Muscle of back (tissue), 3 donors: ENCODE measurements at regions not wholly inside any gene's neighbourhood (a gene's known extent, or its start where the extent isn't known, plus 50 kb on each side); places are given as distances from the start of the nearest gene placed in this dataset.

Experiments used
- DNase-seq, 3 donors: peaks; one replicate each; pipeline versions ENCODE4 v3.0.0 to v3.0.0-alpha.2; 2013

DNA sequence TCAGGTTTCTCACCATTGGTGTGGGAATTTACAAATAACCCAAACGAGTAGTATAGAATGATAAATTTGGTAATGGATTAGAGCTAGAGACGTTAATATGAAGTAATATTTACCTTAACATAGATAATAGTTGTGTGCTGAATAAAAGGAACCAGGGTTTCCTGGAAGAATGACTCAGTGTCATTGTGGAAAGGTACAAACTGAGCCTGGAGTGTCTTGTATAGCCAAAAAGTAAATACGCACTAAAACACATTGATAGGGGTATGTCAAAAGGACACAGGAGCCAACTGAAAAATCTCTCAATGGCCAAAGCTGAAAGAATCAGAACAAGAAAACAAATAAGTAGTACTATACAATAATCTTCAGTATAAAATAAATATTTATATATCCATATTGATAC, 363.5 kb downstream of the SLCO4C1 start:
- no peak for DNase-seq

DNA sequence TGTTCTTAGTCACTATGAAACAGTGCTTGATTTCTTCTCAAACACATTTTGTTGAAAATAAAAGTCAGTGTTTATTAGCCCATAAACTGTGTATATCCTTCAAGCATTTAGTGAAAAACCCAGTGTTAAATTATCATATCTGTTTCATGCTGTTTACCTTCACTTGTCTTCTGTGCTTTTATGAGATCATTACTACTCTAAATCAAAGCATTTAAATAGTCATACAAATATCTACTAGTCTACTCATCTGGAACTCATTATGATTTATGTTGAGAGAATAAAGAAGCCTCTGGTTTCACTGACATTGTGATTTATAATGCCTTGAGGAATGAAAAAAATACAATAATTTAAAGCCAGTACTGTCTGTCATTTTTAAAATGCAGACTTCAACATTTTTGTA, 366.5 kb downstream of the SLCO4C1 start:
- no peak for DNase-seq

- no peak for DNase-seq
These were observed 378.9 kb downstream of the SLCO4C1 start for GRCh38 chr5:101917166-101917565.

GRCh38 chr5:101915554-101915953, 380.5 kb downstream of the SLCO4C1 start:
- DNase-seq, result no peak

- peak in 2 of 3 donors; percentile 5 to 44 for DNase-seq
These were observed 391.3 kb downstream of the SLCO4C1 start for GRCh38 chr5:101904736-101905135.

GRCh38 chr5:101897914-101898313, 398.2 kb downstream of the SLCO4C1 start:
- DNase-seq, result no peak

GRCh38 chr5:101894985-101895384, 401.1 kb downstream of the SLCO4C1 start:
- DNase-seq, result no peak

DNA sequence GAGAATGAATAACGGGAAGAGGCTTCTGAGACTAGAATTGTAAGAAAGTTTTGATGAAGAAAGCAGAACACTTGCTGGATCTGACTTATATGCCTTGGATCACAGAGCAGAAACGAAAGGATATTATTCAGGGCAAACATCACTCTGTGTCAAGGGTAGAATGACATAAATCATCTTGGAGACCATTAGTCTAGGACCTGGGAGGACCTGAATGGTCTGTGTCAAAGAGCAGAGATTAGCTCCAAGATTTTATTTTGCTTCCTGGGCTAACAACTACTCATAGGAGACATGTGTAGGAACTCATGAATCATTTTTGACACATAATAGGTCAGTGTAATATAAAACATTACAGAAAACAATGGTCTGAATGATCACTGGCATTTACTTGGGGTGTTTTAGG, 417.9 kb downstream of the SLCO4C1 start:
- peak in 2 of 3 donors; percentile 5 to 33 for DNase-seq

DNA sequence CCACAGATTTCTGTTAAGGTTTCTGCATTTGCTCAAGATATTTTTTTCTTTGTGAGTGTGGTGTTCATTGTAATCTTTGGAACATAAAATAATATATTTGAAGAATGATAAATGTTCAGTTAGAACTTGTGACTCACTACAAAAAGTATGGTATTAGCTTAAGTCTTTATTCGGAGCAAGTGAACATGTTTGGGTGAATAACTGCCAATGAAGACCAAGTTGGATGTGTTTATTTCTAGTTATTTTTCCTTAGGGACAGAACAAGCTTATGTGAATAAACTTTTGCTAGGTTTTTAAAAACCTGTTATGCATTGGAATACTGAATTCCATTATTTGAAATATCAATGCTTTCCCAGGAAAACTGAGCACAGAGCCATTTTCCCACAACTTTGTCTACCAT, 418.6 kb downstream of the SLCO4C1 start:
- peak; percentile 17 to 56 (median 20) for DNase-seq

GRCh38 chr5:101866473-101866872, 429.6 kb downstream of the SLCO4C1 start:
- DNase-seq, result no peak

DNA sequence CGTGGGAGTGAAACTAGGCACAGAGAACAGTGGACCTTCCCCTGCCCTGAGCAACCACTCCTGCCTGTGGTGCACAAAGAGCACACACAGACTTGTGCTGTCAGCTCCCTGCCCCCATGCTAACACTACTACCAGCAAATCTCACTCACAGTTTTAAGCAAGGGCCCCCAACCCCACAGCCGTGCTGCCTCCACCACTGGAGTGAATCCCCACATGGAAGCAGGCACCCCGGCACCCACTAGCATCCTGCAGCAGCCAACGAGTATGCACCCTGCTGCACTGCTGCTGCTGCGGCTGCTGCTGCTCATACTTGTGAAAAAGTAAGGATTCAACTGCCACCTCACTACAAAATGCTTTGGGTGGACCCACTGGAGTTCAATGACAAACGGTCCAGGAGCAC, 435.5 kb downstream of the SLCO4C1 start:
- DNase-seq, result no peak

DNA sequence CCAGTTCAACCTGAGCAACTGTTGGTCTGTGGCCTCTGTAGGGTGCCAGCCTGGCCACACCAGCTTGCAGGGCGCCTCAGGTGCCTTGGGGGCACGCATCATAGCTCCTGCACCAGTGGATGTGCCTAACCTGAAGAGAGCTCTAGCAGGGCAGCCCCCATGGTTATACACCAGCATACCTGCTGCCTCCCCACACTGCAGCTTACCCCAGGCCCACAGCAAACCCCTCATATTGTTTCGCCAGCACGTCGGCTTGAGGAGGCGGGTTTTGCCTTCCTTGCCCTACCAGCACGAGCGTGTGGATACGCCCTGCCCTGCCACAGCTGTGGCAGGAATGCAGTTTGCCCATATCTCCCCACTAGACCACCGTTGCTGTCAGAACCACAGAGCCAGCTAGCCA, 435.9 kb downstream of the SLCO4C1 start:
- no peak for DNase-seq

GRCh38 chr5:101846496-101846895, 449.6 kb downstream of the SLCO4C1 start:
- DNase-seq, result no peak

- DNase-seq, result no peak
These were observed 453.0 kb downstream of the SLCO4C1 start for GRCh38 chr5:101843055-101843454.

GRCh38 chr5:101838435-101838834, 457.6 kb downstream of the SLCO4C1 start:
- peak; percentile 48 to 79 (median 64) for DNase-seq

DNA sequence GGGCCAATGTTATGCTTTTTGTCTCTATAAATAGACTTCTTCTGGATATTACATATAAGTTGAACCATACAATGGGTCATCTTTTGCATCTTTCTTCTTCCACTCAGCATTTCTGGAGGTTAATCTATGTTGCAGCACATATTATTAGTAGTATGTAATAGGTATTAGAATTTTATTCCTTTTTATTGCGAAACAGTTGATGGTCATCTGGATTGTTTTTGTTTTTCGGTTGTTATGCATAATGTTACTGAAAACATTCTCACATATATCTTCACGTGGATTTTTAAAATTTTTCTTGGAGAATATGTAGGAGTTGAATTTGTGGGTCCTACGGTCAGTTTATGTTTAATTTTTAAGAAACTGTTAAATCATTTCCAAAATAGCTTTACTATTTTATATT, 466.8 kb downstream of the SLCO4C1 start:
- no peak for DNase-seq

DNA sequence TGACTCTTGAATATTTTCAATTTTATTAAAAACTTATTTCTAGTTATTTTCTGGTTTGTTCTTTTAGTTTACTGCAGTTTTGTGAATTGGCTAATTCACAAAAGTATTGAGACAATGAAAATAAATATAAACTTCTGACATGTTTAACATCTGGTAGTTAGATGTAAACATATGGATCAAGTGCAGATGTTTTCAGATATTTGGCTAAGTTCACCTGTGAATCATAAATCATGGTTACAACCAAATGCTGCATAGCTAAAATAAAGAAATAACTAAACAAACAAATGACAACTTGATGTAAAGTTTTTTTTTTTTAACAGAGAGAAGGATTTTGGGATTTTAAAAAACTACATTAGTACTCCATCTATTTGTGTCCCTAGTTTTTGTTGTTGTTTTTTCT, 484.6 kb downstream of the SLCO4C1 start:
- peak; percentile 19 to 72 (median 48) for DNase-seq

DNA sequence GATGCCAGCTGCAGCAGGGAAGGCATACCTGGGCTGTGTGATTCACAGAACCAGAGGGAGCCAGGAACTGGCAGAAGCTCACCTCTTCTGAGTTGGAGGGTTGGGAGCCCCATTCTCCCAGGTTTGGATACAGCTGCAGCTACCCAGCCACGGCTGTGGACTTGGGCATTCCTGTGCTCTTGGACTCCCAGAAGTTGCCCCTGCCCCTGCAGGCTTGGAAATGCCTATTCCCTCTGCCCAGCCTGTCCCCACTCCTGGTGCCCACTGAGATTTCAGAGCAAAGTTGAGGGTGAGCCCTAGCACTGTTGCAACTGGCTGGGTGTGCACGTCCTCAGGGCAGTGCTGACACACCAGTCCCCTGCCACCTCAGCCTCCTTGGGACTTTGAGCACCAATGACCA, 489.7 kb downstream of the SLCO4C1 start:
- no peak for DNase-seq

DNA sequence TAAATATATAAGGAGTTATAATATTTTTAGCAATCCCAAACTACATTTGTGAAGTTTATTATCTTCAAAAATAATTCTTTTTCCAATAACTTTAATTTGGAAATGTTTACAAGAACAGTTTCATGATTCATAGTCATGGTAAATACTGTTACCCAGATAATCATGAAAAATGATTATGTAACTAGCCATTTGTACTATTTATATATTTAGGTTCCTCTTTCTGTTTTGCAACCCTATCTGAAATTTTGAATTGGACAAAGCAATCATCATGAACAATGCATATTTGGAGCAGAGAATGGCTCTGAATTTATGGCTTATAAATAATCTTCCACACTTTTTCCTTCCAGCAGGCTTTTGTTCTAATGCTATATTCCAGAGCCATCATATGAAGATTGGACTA, 499.7 kb downstream of the SLCO4C1 start:
- no peak for DNase-seq

- DNase-seq, result no peak
These were observed 507.3 kb downstream of the SLCO4C1 start for GRCh38 chr5:101788797-101789196.

- DNase-seq, result no peak
These were observed 511.0 kb downstream of the SLCO4C1 start for GRCh38 chr5:101785090-101785489.

- DNase-seq, result peak in 2 of 3 donors; percentile 11 to 54
These were observed 512.7 kb downstream of the SLCO4C1 start for GRCh38 chr5:101783241-101784013.

DNA sequence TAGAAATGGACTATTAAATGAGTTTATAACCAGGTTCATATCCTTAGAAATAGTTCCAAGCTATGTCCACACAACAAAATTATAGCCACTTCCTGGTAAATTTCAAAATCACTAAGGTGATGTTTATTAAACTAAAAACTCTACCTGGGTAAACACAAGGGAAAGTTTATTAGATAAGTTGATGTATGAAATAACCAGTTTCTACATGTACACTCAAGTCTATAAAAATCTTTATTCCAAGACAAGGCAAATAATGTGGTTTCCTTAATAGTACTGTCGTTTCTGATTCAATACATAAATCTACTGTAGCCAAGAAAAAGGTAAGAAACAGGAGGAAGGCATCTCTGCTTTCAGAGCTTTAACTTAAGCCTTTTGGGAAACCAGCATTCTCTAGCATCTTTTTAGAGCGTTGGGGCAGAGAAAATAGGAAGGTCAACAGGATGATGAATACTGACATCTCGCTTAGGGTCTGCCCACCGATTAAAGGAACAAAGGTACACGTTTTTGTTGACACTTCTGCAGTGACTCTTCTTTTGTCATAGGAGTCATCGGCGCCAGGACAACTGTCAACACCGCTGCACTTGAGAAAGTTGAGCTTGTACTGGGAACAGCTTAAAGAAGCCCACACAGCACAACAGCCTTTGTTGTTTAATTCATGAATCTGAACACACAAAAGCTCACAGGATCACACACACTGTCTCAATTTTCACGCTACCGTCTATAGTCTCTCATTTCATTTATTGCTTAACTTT, 513.6 kb downstream of the SLCO4C1 start:
- no peak for DNase-seq
